ENCODE measurements at regions not wholly inside any gene's neighbourhood (a gene's known extent, or its start where the extent isn't known, plus 50 kb on each side); places are given as distances from the start of the nearest gene placed in this dataset.

DNA sequence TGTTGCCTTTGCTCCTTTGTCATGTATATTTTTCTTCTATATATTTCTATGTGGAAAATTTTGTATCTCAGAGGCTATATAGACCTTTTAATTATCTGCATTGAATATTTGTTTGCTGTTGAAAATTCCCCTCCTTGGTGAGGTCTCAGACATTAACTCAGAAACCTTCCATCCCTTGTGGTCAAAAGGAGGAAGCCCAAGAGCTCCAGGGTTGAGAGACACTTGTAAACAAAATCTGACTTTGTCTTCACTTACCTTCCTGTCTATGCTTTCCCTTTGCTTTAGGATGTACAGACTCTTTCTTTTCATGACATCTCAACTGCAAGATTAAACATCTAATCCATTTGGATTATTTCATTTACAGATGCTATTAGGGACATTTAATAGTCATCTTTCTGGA, 157.5 kb downstream of the PCDH20 start:
- no peaks in the 10 kb centered on the region for H3K79me2 ChIP-seq (ENCODE audit: insufficient read depth, low read depth)
- TF ChIP-seq CTCF (conservative IDR thresholded peaks at IDR 0.05; ENCODE audit: low read depth, low read length), result no peak
- H3K4me1 ChIP-seq (ENCODE audit: low read depth, poor library complexity, severe bottlenecking), result no peaks in the 10 kb centered on the region
- H3K36me3 ChIP-seq (ENCODE audit: insufficient read depth), result no peaks in the 10 kb centered on the region
- no peak overlapping the region for H2AFZ ChIP-seq (ENCODE audit: low read depth)
- H3K4me3 ChIP-seq (IDR thresholded peaks at IDR 0.05; ENCODE audit: insufficient read depth, low read depth, low read length), result no peak overlapping the region
- H4K20me1 ChIP-seq (ENCODE audit: insufficient read depth), result no peaks in the 10 kb centered on the region
- no peak overlapping the region for H3K4me2 ChIP-seq
- H3K9ac ChIP-seq, result no peak overlapping the region
- H3K27ac ChIP-seq, result no peak overlapping the region
- H3K27me3 ChIP-seq (ENCODE audit: insufficient read depth, low read depth), result no peaks in the 10 kb centered on the region

GRCh38 chr13:61255040-61255796, 160.4 kb downstream of the PCDH20 start:
- no peaks in the 10 kb centered on the region for H3K36me3 ChIP-seq (ENCODE audit: insufficient read depth)
- no peaks in the 10 kb centered on the region for H3K27me3 ChIP-seq (ENCODE audit: insufficient read depth, low read depth)
- H3K4me3 ChIP-seq (IDR thresholded peaks at IDR 0.05; ENCODE audit: insufficient read depth, low read depth, low read length), result no peak overlapping the region
- no peak overlapping the region for H3K4me2 ChIP-seq
- H3K9ac ChIP-seq, result no peak overlapping the region
- no peak overlapping the region for H2AFZ ChIP-seq (ENCODE audit: low read depth)
- no peaks in the 10 kb centered on the region for H3K4me1 ChIP-seq (ENCODE audit: low read depth, poor library complexity, severe bottlenecking)
- no peaks in the 10 kb centered on the region for H3K79me2 ChIP-seq (ENCODE audit: insufficient read depth, low read depth)
- H3K27ac ChIP-seq, result no peak overlapping the region
- TF ChIP-seq CTCF (conservative IDR thresholded peaks at IDR 0.05; ENCODE audit: low read depth, low read length), result 0 out of 2 replicates have a peak, but pooled peaks have one; percentile 19
- H4K20me1 ChIP-seq (ENCODE audit: insufficient read depth), result no peaks in the 10 kb centered on the region

DNA sequence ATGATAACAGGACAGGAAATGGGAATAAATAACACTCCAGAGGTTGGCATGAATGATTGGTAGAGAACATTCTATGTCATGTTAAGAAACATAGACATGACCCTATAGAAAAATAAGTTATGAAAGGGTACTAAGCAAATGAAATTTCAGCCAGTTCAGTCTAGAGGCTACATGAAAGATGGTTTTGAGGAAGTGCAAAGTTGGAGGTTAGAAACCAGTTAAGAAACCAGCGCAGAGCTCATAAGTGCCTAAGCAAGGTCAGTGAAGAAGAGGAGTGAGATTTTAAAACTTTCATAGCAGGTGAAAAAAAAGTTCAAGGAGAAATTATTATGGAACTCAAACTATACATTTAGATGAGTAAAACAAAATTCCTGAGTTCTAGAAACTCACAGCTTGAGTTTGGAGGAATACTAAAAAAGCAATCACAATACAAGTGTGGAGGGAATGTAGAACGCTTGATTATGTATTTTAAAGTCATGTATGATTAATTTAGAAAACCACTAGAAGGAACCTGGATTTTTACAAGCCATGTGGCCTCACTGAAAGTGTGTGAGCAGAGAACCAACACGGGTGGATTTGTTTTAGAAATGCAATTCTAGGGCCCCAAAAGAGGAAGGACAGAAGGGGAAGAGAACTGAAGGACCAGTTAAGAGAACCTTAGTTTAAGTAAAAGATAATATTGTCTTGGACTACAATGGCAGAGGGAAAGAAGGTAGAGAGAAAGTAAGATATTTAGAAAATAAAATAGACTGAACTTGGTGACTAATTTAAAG, 162.4 kb downstream of the PCDH20 start:
- H3K36me3 ChIP-seq (ENCODE audit: insufficient read depth), result no peaks in the 10 kb centered on the region
- H3K27me3 ChIP-seq (ENCODE audit: insufficient read depth, low read depth), result no peaks in the 10 kb centered on the region
- no peaks in the 10 kb centered on the region for H4K20me1 ChIP-seq (ENCODE audit: insufficient read depth)
- TF ChIP-seq CTCF (conservative IDR thresholded peaks at IDR 0.05; ENCODE audit: low read depth, low read length), result no peak
- H3K9ac ChIP-seq, result no peak overlapping the region
- no peaks in the 10 kb centered on the region for H3K79me2 ChIP-seq (ENCODE audit: insufficient read depth, low read depth)
- no peak overlapping the region for H2AFZ ChIP-seq (ENCODE audit: low read depth)
- no peak overlapping the region for H3K4me3 ChIP-seq (IDR thresholded peaks at IDR 0.05; ENCODE audit: insufficient read depth, low read depth, low read length)
- no peaks in the 10 kb centered on the region for H3K4me1 ChIP-seq (ENCODE audit: low read depth, poor library complexity, severe bottlenecking)
- H3K27ac ChIP-seq, result no peak overlapping the region
- no peak overlapping the region for H3K4me2 ChIP-seq

GRCh38 chr13:61252213-61252612, 163.4 kb downstream of the PCDH20 start:
- Histone ChIP-seq H3K4me2 (no peak overlapping the region), H4K20me1 (ENCODE audit: insufficient read depth) (no peaks in the 10 kb centered on the region), H2AFZ (ENCODE audit: low read depth) (no peak overlapping the region), H3K36me3 (ENCODE audit: insufficient read depth) (no peaks in the 10 kb centered on the region), H3K4me3 (IDR thresholded peaks at IDR 0.05; ENCODE audit: insufficient read depth, low read depth, low read length) (no peak overlapping the region), H3K9ac (no peak overlapping the region), H3K79me2 (ENCODE audit: insufficient read depth, low read depth) (no peaks in the 10 kb centered on the region), H3K27ac (no peak overlapping the region), H3K4me1 (ENCODE audit: low read depth, poor library complexity, severe bottlenecking) (no peaks in the 10 kb centered on the region), H3K27me3 (ENCODE audit: insufficient read depth, low read depth) (no peaks in the 10 kb centered on the region)
- TF ChIP-seq CTCF (conservative IDR thresholded peaks at IDR 0.05; ENCODE audit: low read depth, low read length), result no peak

Measured in KMS-11 (cell line).